HepG2 (cell line): ENCODE measurements at regions not wholly inside any gene's neighbourhood (a gene's known extent, or its start where the extent isn't known, plus 50 kb on each side); places are given as distances from the start of the nearest gene placed in this dataset.

Source experiments
- ATAC-seq: fragments of 200-7000 bp; cut with Tn5 transposase; 3 replicates; pipeline ENCODE4 v1.9.1; 2020; ENCODE audit warnings: mild to moderate bottlenecking, moderate library complexity
- BruUV-seq: library from RNA; stranded (reverse); fragments of 400-500 nt; replicated peaks from 2 replicates; lab custom pipeline; 2021; lab: Mats Ljungman, UMichigan
- CTCF ChIA-PET: fragments of 300-600 bp; formaldehyde crosslinking; extraction: SDS; loops from one replicate; lab custom pipeline; 2021; ENCODE audit warnings: low total read pairs, inconsistent platforms, low intra/inter-chr PET ratio; lab: Yijun Ruan, JAX
- POLR2A ChIA-PET: fragments of 350-600 bp; sonication (Branson Sonifier 250); formaldehyde crosslinking; loops from one replicate; lab custom pipeline; 2020; ENCODE audit warnings: antibody characterized with exemption, inconsistent platforms; lab: Yijun Ruan, JAX
- DNase-seq: peaks from one replicate; pipeline ENCODE4 v3.0.0-alpha.2; 2015; ENCODE audit warnings: low spot score
- FAIRE-seq: peaks from 3 replicates; lab custom pipeline; 2011; peaks lifted over from hg19 to GRCh38; lab: Jason Lieb, UNC
- H2AFZ ChIP-seq: one replicate; pipeline ENCODE4 v1.6.1; 2011; ENCODE audit warnings: low read length, inconsistent platforms
- H3K27ac ChIP-seq: fragments of 300-600 bp; 3 replicates; pipeline ENCODE4 v1.8.0; 2011; ENCODE audit warnings: mixed run types, mild to moderate bottlenecking, mixed read lengths, low read length, inconsistent platforms; ENCODE audit not compliant: insufficient read depth; ENCODE audit errors: extremely low read length
- H3K27me3 ChIP-seq, 2 experiments: fragments of 200-600 bp in 1 of 2; 2 replicates in 1 of 2; 3 replicates in 1 of 2; pipeline versions ENCODE4 v1.6.0 to v1.8.0; 2011; ENCODE audit warnings: low read length in 2 of 2, mild to moderate bottlenecking in 2 of 2, moderate library complexity in 2 of 2, inconsistent platforms in 1 of 2; ENCODE audit not compliant: insufficient read depth in 2 of 2, control insufficient read depth in 1 of 2
- H3K36me3 ChIP-seq, 2 experiments: fragments of 200-600 bp in 1 of 2; replicated peaks in 1 of 2; 2 replicates in 1 of 2; 3 replicates in 1 of 2; pipeline versions ENCODE4 v1.5.1 to v1.8.0; 2011; ENCODE audit warnings: low read length in 2 of 2, inconsistent platforms in 1 of 2; ENCODE audit not compliant: insufficient read depth in 2 of 2, control insufficient read depth in 1 of 2
- H3K4me1 ChIP-seq: 2 replicates; pipeline ENCODE4 v1.5.1; 2012; ENCODE audit warnings: low read length, inconsistent platforms; ENCODE audit not compliant: insufficient read depth
- H3K4me2 ChIP-seq: 2 replicates; pipeline ENCODE4 v1.6.0; 2011; ENCODE audit warnings: low read depth, low read length, inconsistent platforms
- H3K4me3 ChIP-seq, 3 experiments: fragments of 200-600 bp in 1 of 3; sonication (generic), shearing (Covaris generic) in 1 of 3; replicated peaks in 1 of 3; 2 replicates each; pipeline ENCODE4 v1.5.1; 2011 to 2016; ENCODE audit warnings: low read length in 3 of 3, inconsistent platforms in 2 of 3, low read depth in 2 of 3, mild to moderate bottlenecking in 2 of 3, control low read depth in 1 of 3, mixed read lengths in 1 of 3; ENCODE audit not compliant: insufficient read depth in 1 of 3
- H3K79me2 ChIP-seq: one replicate; pipeline ENCODE4 v1.6.1; 2011; ENCODE audit warnings: low read length, inconsistent platforms; ENCODE audit not compliant: insufficient read depth
- H3K9ac ChIP-seq: 2 replicates; pipeline ENCODE4 v1.6.0; 2011; ENCODE audit warnings: mild to moderate bottlenecking, low read depth, low read length, inconsistent platforms; ENCODE audit not compliant: insufficient read depth
- H3K9me3 ChIP-seq: 2 replicates; pipeline ENCODE4 v1.5.1; 2012; ENCODE audit warnings: mild to moderate bottlenecking, low read length
- H4K20me1 ChIP-seq: 2 replicates; pipeline ENCODE4 v1.6.0; 2011; ENCODE audit warnings: inconsistent platforms, mild to moderate bottlenecking, low read length, moderate library complexity; ENCODE audit not compliant: insufficient read depth
- ATF4 ChIP-seq, 2 experiments: fragments of 450-650 bp in 1 of 2; sonication (generic) in 1 of 2; formaldehyde crosslinking; IDR thresholded peaks; 2 replicates each; pipeline versions ENCODE4 v1.5.0 to v1.8.0; 2020 to 2022; ENCODE audit warnings: mild to moderate bottlenecking in 1 of 2, missing genetic modification reagents in 1 of 2
- EP300 ChIP-seq, 3 experiments: sonication (generic) in 1 of 3; formaldehyde crosslinking in 1 of 3; IDR thresholded peaks; 2 replicates each; pipeline versions ENCODE4 v1.5.1 to v1.6.1; 2011 to 2020; ENCODE audit warnings: low read depth in 2 of 3, low read length in 2 of 3, borderline replicate concordance in 1 of 3, improper control_type of control experiment in 1 of 3, mild to moderate bottlenecking in 1 of 3, missing genetic modification reagents in 1 of 3, moderate library complexity in 1 of 3
- IRX3 ChIP-seq: sonication (generic); formaldehyde crosslinking; IDR thresholded peaks from 2 replicates; pipeline ENCODE4 v1.8.1; 2023; ENCODE audit warnings: mild to moderate bottlenecking, low read depth, missing genetic modification reagents, borderline replicate concordance
- KLF13 ChIP-seq: sonication (generic); formaldehyde crosslinking; IDR thresholded peaks from 2 replicates; pipeline ENCODE4 v1.4.0; 2020; ENCODE audit warnings: mild to moderate bottlenecking, missing genetic modification reagents
- MXD3 ChIP-seq: IDR thresholded peaks from 2 replicates; pipeline ENCODE4 v1.6.1; 2016; ENCODE audit warnings: mild to moderate bottlenecking, missing biosample characterization, missing genetic modification reagents
- POGK ChIP-seq: sonication (generic); formaldehyde crosslinking; conservative IDR thresholded peaks from 2 replicates; pipeline ENCODE4 v1.8.0; 2022; ENCODE audit warnings: mild to moderate bottlenecking, moderate library complexity, missing genetic modification reagents
- SPEN ChIP-seq: sonication (generic); formaldehyde crosslinking; IDR thresholded peaks from 2 replicates; pipeline ENCODE4 v1.5.1; 2020; ENCODE audit warnings: low read depth, mild to moderate bottlenecking, missing genetic modification reagents
- ZNF224 ChIP-seq: sonication (generic); formaldehyde crosslinking; IDR thresholded peaks from 2 replicates; pipeline ENCODE4 v1.5.0; 2020; ENCODE audit warnings: mild to moderate bottlenecking, missing genetic modification reagents
- ZNF263 ChIP-seq: sonication (generic); formaldehyde crosslinking; IDR thresholded peaks from 2 replicates; pipeline ENCODE4 v1.4.0; 2020; ENCODE audit warnings: missing genetic modification reagents
- ZNF547 ChIP-seq: sonication (generic); formaldehyde crosslinking; IDR thresholded peaks from 2 replicates; pipeline ENCODE4 v1.5.1; 2020; ENCODE audit warnings: mild to moderate bottlenecking, missing genetic modification reagents
- WGBS: methylation state at CpG from one replicate; pipeline ENCODE4 v1.1.6; 2017; ENCODE audit warnings: low lambda C conversion rate; 5-methylcytosine and 5-hydroxymethylcytosine counted together
- in situ Hi-C: cut with HindIII; loops from 2 replicates; pipeline ENCODE4 v1.10.0; 2017; ENCODE audit warnings: low pct_unique_long_range_greater_than_20kb; ENCODE audit not compliant: extremely low pct_ligation_motif_present
- intact Hi-C: fragments of 100-400 bp; cut with micrococcal nuclease; formaldehyde crosslinking; loops from one replicate; pipeline ENCODE4 v1.10.0; 2022; ENCODE audit not compliant: unreplicated experiment

- no peak for TF ChIP-seq KLF13
- no peak for TF ChIP-seq MXD3
- no peak for TF ChIP-seq POGK (CRISPR knock-in tag)
- TF ChIP-seq SPEN: no peak
- TF ChIP-seq ZNF263 (CRISPR knock-in tag): no peak
- no peak for TF ChIP-seq ZNF547 (CRISPR knock-in tag)
- TF ChIP-seq IRX3 (CRISPR knock-in tag): no peak
- TF ChIP-seq ATF4 (CRISPR knock-in tag; IDR thresholded peaks at IDR 0.05): no peak
- TF ChIP-seq EP300 (IDR thresholded peaks at IDR 0.05; ENCODE audit: low read depth in 2 of 2, low read length in 2 of 2): no peak
- TF ChIP-seq EP300 (CRISPR knock-in tag; IDR thresholded peaks at IDR 0.05; ENCODE audit: borderline replicate concordance): no peak
- TF ChIP-seq ZNF224: no peak
- BruUV-seq: no TSS peak
- Histone ChIP-seq H3K4me1 (no peaks in the 10 kb centered on the region), H3K36me3 (no peaks in the 10 kb centered on the region), H3K9ac (no peak overlapping the region), H3K4me2 (no peak overlapping the region), H2AFZ (no peak overlapping the region), H3K27ac (no peak overlapping the region), H3K9me3 (peaks cover 22% of the 10 kb centered on the region), H3K79me2 (no peaks in the 10 kb centered on the region), H3K4me3 (no peak overlapping the region), H3K27me3 (no peaks in the 10 kb centered on the region), H4K20me1 (no peaks in the 10 kb centered on the region)
- FAIRE-seq (no peak), ATAC-seq (no peak), DNase-seq (no peak)
- 0% methylated on average over 2 of the region's 2 CpGs for WGBS
- in situ Hi-C loops: no loop called here
- POLR2A ChIA-PET: no interaction called here
- CTCF ChIA-PET: no interaction called here
- intact Hi-C loops: no loop called here
Observed at GRCh38 chrY:8033200-8033599, 1121.6 kb upstream of the AMELY start.
